Osteoblast (primary cell): ENCODE measurements at regions not wholly inside any gene's neighbourhood (a gene's known extent, or its start where the extent isn't known, plus 50 kb on each side); places are given as distances from the start of the nearest gene placed in this dataset.

Experiments
- DNase-seq: peaks from one replicate; pipeline ENCODE4 v3.0.0; 2011; ENCODE audit warnings: low spot score, mixed read lengths; ENCODE audit not compliant: insufficient read length; ENCODE audit errors: missing footprints
- H2AFZ ChIP-seq: 2 replicates; pipeline ENCODE4 v1.6.0; 2011; ENCODE audit warnings: mild to moderate bottlenecking, low read length
- H3K27ac ChIP-seq: 2 replicates; pipeline ENCODE4 v1.5.1; 2011; ENCODE audit warnings: mild to moderate bottlenecking, low read depth, low read length, moderate library complexity
- H3K27me3 ChIP-seq: 2 replicates; pipeline ENCODE4 v1.6.0; 2012; ENCODE audit warnings: mild to moderate bottlenecking, control low read depth, inconsistent platforms, low read length, moderate library complexity; ENCODE audit not compliant: insufficient read depth
- H3K36me3 ChIP-seq: 2 replicates; pipeline ENCODE4 v1.5.1; 2011; ENCODE audit warnings: mild to moderate bottlenecking, low read length, control low read depth, moderate library complexity; ENCODE audit not compliant: insufficient read depth
- H3K4me1 ChIP-seq: 2 replicates; pipeline ENCODE4 v1.5.1; 2011; ENCODE audit warnings: mild to moderate bottlenecking, low read length, control low read depth, moderate library complexity; ENCODE audit not compliant: insufficient read depth
- H3K4me2 ChIP-seq: 2 replicates; pipeline ENCODE4 v1.6.0; 2011; ENCODE audit warnings: mild to moderate bottlenecking, low read length; ENCODE audit not compliant: insufficient read depth
- H3K4me3 ChIP-seq: fragments of 200-600 bp; sonication (generic); 3 replicates; pipeline ENCODE4 v1.5.1; 2012; ENCODE audit warnings: mild to moderate bottlenecking, low read length, inconsistent platforms; ENCODE audit not compliant: insufficient read depth
- H3K79me2 ChIP-seq: 2 replicates; pipeline ENCODE4 v1.6.0; 2012; ENCODE audit warnings: mild to moderate bottlenecking, low read length, control low read depth, inconsistent platforms; ENCODE audit not compliant: insufficient read depth
- H3K9me3 ChIP-seq: 2 replicates; pipeline ENCODE4 v1.5.1; 2011; ENCODE audit warnings: low read depth, low read length, control low read depth
- H4K20me1 ChIP-seq: 2 replicates; pipeline ENCODE4 v1.6.0; 2012; ENCODE audit warnings: mild to moderate bottlenecking, low read length, control low read depth; ENCODE audit not compliant: insufficient read depth
- TF ChIP-seq, protein P1 (sequence below): IDR thresholded peaks from 2 replicates; pipeline ENCODE4 v1.5.1; 2011; ENCODE audit warnings: mild to moderate bottlenecking, low read depth, low read length, moderate library complexity; ENCODE audit errors: extremely low read depth

GRCh38 chr2:24439971-24440340 lies 51.1 kb upstream of the NCOA1 start:
- TF ChIP-seq, protein P1, sequence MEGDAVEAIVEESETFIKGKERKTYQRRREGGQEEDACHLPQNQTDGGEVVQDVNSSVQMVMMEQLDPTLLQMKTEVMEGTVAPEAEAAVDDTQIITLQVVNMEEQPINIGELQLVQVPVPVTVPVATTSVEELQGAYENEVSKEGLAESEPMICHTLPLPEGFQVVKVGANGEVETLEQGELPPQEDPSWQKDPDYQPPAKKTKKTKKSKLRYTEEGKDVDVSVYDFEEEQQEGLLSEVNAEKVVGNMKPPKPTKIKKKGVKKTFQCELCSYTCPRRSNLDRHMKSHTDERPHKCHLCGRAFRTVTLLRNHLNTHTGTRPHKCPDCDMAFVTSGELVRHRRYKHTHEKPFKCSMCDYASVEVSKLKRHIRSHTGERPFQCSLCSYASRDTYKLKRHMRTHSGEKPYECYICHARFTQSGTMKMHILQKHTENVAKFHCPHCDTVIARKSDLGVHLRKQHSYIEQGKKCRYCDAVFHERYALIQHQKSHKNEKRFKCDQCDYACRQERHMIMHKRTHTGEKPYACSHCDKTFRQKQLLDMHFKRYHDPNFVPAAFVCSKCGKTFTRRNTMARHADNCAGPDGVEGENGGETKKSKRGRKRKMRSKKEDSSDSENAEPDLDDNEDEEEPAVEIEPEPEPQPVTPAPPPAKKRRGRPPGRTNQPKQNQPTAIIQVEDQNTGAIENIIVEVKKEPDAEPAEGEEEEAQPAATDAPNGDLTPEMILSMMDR: no peak
- Histone ChIP-seq H3K4me2 (no peak overlapping the region), H3K9me3 (no peaks in the 10 kb centered on the region), H3K27me3 (no peaks in the 10 kb centered on the region), H3K27ac (no peak overlapping the region), H2AFZ (no peak overlapping the region), H3K4me1 (no peaks in the 10 kb centered on the region), H4K20me1 (no peaks in the 10 kb centered on the region), H3K79me2 (no peaks in the 10 kb centered on the region), H3K36me3 (no peaks in the 10 kb centered on the region), H3K4me3 (no peak overlapping the region)
- peak; percentile 4 for DNase-seq

DNA sequence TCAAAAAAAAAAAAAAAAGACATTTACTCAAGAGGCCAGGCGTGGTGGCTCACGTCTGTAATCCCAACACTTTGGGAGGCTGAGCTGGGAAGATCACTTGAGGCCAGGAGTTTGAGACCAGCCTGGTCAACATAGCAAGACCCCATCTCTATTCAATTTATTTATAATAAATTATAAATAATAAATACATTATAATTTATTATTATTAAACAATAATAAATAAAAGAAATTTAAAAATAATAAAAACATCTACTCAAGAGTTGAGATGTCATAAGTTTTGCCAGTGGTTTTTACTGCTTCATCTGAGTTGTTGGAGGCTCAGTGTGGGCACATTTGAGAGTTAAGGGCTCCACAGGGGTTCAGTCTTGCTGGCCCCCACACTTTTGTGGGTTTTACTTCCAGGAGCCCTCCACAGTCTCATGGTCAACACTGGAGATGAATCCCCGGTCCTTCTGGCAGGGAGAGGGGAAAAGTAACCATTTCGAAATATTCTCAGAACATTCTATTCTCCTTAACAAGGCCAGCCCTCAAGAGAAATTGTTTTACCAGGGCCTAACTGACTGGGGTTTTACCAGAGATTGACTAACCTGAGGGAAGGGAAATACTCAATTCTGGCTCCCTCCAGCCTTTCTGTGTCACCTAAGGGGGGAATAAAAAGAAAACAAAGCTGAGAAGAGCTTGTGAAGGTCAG lies 51.6 kb upstream of the NCOA1 start:
- Histone ChIP-seq H3K79me2 (no peaks in the 10 kb centered on the region), H3K4me1 (no peaks in the 10 kb centered on the region), H4K20me1 (no peaks in the 10 kb centered on the region), H3K27ac (no peak overlapping the region), H3K9me3 (no peaks in the 10 kb centered on the region), H3K36me3 (no peaks in the 10 kb centered on the region), H3K4me3 (no peak overlapping the region), H3K4me2 (no peak overlapping the region), H2AFZ (no peak overlapping the region), H3K27me3 (no peaks in the 10 kb centered on the region)
- no peak for DNase-seq
- TF ChIP-seq, protein P1: no peak

DNA sequence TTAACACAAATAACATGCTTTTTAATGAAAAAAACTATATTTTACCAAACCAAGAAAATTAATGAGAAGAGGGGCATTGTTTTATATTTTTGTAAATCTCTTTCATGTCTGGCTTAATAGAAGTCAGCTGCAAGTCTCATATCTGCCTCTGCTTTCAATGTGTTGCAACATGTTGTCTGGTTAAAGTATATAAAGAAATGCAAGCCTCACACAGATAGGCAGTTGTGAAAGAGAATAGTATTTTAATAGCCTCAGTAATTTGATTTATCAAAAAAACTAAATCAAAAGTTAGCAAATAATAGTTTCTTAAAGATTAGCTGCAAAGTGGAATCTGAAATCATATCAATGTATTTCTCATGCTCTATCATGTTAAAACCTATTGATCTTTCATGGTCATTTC lies 52.9 kb upstream of the NCOA1 start:
- H3K27me3 ChIP-seq: no peaks in the 10 kb centered on the region
- no peak overlapping the region for H3K4me2 ChIP-seq
- H3K27ac ChIP-seq: no peak overlapping the region
- no peaks in the 10 kb centered on the region for H3K4me1 ChIP-seq
- H2AFZ ChIP-seq: no peak overlapping the region
- H3K79me2 ChIP-seq: no peaks in the 10 kb centered on the region
- no peak overlapping the region for H3K4me3 ChIP-seq
- TF ChIP-seq, protein P1: no peak
- no peaks in the 10 kb centered on the region for H4K20me1 ChIP-seq
- no peaks in the 10 kb centered on the region for H3K36me3 ChIP-seq
- H3K9me3 ChIP-seq: no peaks in the 10 kb centered on the region
- no peak for DNase-seq

DNA sequence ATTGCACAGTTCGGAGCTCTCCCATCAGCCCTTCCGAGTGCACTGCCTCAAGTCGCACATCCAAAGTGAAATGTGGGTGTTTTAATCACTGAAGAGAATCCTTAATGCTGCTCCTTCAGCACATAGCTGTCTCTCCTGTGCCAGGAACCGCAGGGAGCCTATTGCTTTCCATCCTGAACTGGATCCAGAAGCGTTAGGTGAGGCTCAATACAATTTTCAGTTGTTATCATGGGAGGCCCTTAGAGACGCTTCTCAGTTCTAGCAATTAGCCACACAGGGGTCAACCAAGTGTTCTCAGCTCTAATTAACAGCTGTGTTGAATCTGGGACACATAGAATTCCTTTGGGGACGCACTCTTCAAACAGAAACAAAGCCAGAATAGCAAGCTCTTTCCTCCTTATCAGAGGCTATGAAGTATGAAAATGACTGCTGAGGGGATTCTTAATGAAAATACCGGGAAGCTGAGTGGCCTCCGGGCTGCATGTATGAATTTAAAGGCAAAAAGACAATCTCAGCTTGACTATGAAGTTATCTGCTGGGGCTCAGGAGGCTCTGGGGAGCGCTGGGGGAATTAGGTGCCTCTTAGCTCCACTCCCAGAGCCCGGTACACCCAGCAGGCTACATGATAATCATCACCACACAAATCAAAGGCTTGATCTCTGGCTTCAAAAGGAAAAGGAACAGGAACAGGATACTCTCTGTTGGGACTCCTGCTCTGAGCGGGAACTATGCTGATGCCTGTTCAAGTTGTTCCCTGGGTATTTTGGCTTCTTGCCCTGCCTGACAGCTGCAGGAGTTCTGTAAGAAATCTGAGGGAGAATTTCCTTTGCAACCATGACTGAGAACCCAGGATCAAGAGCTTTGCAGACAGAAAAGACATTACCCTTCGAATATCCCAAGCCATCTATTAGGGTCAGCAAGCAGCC lies 55.4 kb upstream of the NCOA1 start:
- no peak overlapping the region for H3K27ac ChIP-seq
- H3K4me1 ChIP-seq: no peaks in the 10 kb centered on the region
- H3K79me2 ChIP-seq: no peaks in the 10 kb centered on the region
- no peaks in the 10 kb centered on the region for H3K9me3 ChIP-seq
- DNase-seq: peak; percentile 9
- H3K36me3 ChIP-seq: no peaks in the 10 kb centered on the region
- no peaks in the 10 kb centered on the region for H4K20me1 ChIP-seq
- no peak overlapping the region for H3K4me3 ChIP-seq
- no peak overlapping the region for H3K4me2 ChIP-seq
- TF ChIP-seq, protein P1: no peak
- no peaks in the 10 kb centered on the region for H3K27me3 ChIP-seq
- H2AFZ ChIP-seq: peak overlapping the region; percentile 46
